ENCODE measurements at regions not wholly inside any gene's neighbourhood (a gene's known extent, or its start where the extent isn't known, plus 50 kb on each side); places are given as distances from the start of the nearest gene placed in this dataset.

GRCh38 chr1:14102180-14102579 is 402.2 kb downstream of the PRDM2 start:
- no peak for TF ChIP-seq CTCF (IDR thresholded peaks at IDR 0.05; ENCODE audit: insufficient read depth, low read length, missing control alignments)
- no peak overlapping the region for H3K4me3 ChIP-seq (ENCODE audit: low read depth, low read length)
- no peak for DNase-seq (ENCODE audit: low read depth, low spot score)
- ChIA-PET POLR2A (no interaction called here), CTCF (no interaction called here)

- no peak overlapping the region for H3K4me3 ChIP-seq (ENCODE audit: low read depth, low read length)
- no peak for TF ChIP-seq CTCF (IDR thresholded peaks at IDR 0.05; ENCODE audit: insufficient read depth, low read length, missing control alignments)
- ChIA-PET POLR2A (no interaction called here), CTCF (interaction anchor here (0.7 kb wide), 1 partner anchor 10 kb away, joined by 3 read pairs; no protein-coding TSS in a partner anchor)
- no peak for DNase-seq (ENCODE audit: low read depth, low spot score)
Measured at GRCh38 chr1:14103878-14104430, 404.0 kb downstream of the PRDM2 start.

- ChIA-PET CTCF (no interaction called here), POLR2A (no interaction called here)
- no peak overlapping the region for H3K4me3 ChIP-seq (ENCODE audit: low read depth, low read length)
- DNase-seq (ENCODE audit: low read depth, low spot score): no peak
- TF ChIP-seq CTCF (IDR thresholded peaks at IDR 0.05; ENCODE audit: insufficient read depth, low read length, missing control alignments): no peak
Measured at GRCh38 chr1:14106126-14106525, 406.1 kb downstream of the PRDM2 start.

GRCh38 chr1:14106679-14107313 is 406.8 kb downstream of the PRDM2 start:
- no peak overlapping the region for H3K4me3 ChIP-seq (ENCODE audit: low read depth, low read length)
- CTCF ChIA-PET: no interaction called here
- POLR2A ChIA-PET: no interaction called here
- no peak for DNase-seq (ENCODE audit: low read depth, low spot score)
- TF ChIP-seq CTCF (IDR thresholded peaks at IDR 0.05; ENCODE audit: insufficient read depth, low read length, missing control alignments): no peak

- DNase-seq (ENCODE audit: low read depth, low spot score): no peak
- no peak overlapping the region for H3K4me3 ChIP-seq (ENCODE audit: low read depth, low read length)
- ChIA-PET POLR2A (no interaction called here), CTCF (no interaction called here)
- TF ChIP-seq CTCF (IDR thresholded peaks at IDR 0.05; ENCODE audit: insufficient read depth, low read length, missing control alignments): no peak
Measured at GRCh38 chr1:14108356-14109275, 408.6 kb downstream of the PRDM2 start.

GRCh38 chr1:14109276-14109635 is 409.3 kb downstream of the PRDM2 start:
- CTCF ChIA-PET: interaction anchor here (1.4 kb wide), 1 partner anchor 11 kb away, joined by 3 read pairs; no protein-coding TSS in a partner anchor
- no peak overlapping the region for H3K4me3 ChIP-seq (ENCODE audit: low read depth, low read length)
- DNase-seq (ENCODE audit: low read depth, low spot score): no peak
- POLR2A ChIA-PET: no interaction called here
- TF ChIP-seq CTCF (IDR thresholded peaks at IDR 0.05; ENCODE audit: insufficient read depth, low read length, missing control alignments): no peak
